Neural cell (in vitro differentiated cells): ENCODE measurements at regions not wholly inside any gene's neighbourhood (a gene's known extent, or its start where the extent isn't known, plus 50 kb on each side); places are given as distances from the start of the nearest gene placed in this dataset.

Experiments used
- H2AFZ ChIP-seq: fragments of 200-600, 300-800 bp; sonication (generic), shearing (Covaris generic); 2 replicates; pipeline ENCODE4 v1.6.0; 2014; ENCODE audit warnings: low read depth, mild to moderate bottlenecking, antibody characterized with exemption, low read length, moderate library complexity
- H3F3A ChIP-seq: fragments of 200-600 bp; shearing (Covaris generic); 2 replicates; pipeline ENCODE4 v1.6.1; 2016; ENCODE audit warnings: mild to moderate bottlenecking, moderate library complexity, mixed read lengths, antibody characterized with exemption, low read length; ENCODE audit not compliant: insufficient read depth, poor library complexity, severe bottlenecking
- H3K27ac ChIP-seq: fragments of 200-600, 300-800 bp; sonication (generic), shearing (Covaris generic); 2 replicates; pipeline ENCODE4 v1.5.1; 2014; ENCODE audit warnings: mild to moderate bottlenecking, low read length, moderate library complexity
- H3K27me3 ChIP-seq: fragments of 300-800, 200-600 bp; sonication (generic), shearing (Covaris generic); 2 replicates; pipeline ENCODE4 v1.6.0; 2014; ENCODE audit warnings: mild to moderate bottlenecking, low read depth, low read length, moderate library complexity; ENCODE audit not compliant: insufficient read depth
- H3K36me3 ChIP-seq: fragments of 300-800, 200-600 bp; sonication (generic), shearing (Covaris generic); 2 replicates; pipeline ENCODE4 v1.5.1; 2014; ENCODE audit warnings: mild to moderate bottlenecking, antibody characterized with exemption, low read length, moderate library complexity; ENCODE audit not compliant: insufficient read depth
- H3K4me2 ChIP-seq: fragments of 300-800, 200-600 bp; sonication (generic), shearing (Covaris generic); 2 replicates; pipeline ENCODE4 v1.6.0; 2014; ENCODE audit warnings: mild to moderate bottlenecking, low read length
- H3K4me3 ChIP-seq: fragments of 300-800, 200-600 bp; sonication (generic), shearing (Covaris generic); 2 replicates; pipeline ENCODE4 v1.5.1; 2014; ENCODE audit warnings: mild to moderate bottlenecking, low read length, moderate library complexity
- H3K79me2 ChIP-seq: fragments of 200-600 bp; shearing (Covaris generic); replicated peaks from 2 replicates; pipeline ENCODE4 v1.6.0; 2014; ENCODE audit warnings: mild to moderate bottlenecking, low read length, moderate library complexity; ENCODE audit not compliant: insufficient read depth
- H3K9ac ChIP-seq: fragments of 300-800, 200-600 bp; sonication (generic), shearing (Covaris generic); 2 replicates; pipeline ENCODE4 v1.6.1; 2016; ENCODE audit warnings: mild to moderate bottlenecking, low read length, mixed read lengths
- H3K9me2 ChIP-seq: fragments of 200-600 bp; shearing (Covaris generic); 2 replicates; pipeline ENCODE4 v1.6.1; 2016; ENCODE audit warnings: mild to moderate bottlenecking, low read length, mixed read lengths; ENCODE audit not compliant: insufficient read depth
- H3K9me3 ChIP-seq: fragments of 200-600, 300-800 bp; sonication (generic), shearing (Covaris generic); 2 replicates; pipeline ENCODE4 v1.6.1; 2016; ENCODE audit warnings: mild to moderate bottlenecking, mixed run types, low read length, moderate library complexity, mixed read lengths
- H4K20me1 ChIP-seq: fragments of 200-600 bp; shearing (Covaris generic); 2 replicates; pipeline ENCODE4 v1.6.1; 2016; ENCODE audit warnings: mild to moderate bottlenecking, mixed run types; ENCODE audit not compliant: insufficient read depth
- EP300 ChIP-seq: fragments of 450-650 bp; conservative IDR thresholded peaks from 2 replicates; pipeline ENCODE4 v1.6.1; 2014; ENCODE audit warnings: antibody characterized with exemption, mild to moderate bottlenecking, moderate library complexity; ENCODE audit not compliant: poor library complexity, severe bottlenecking
- EZH2 ChIP-seq: fragments of 200-600, 300-800 bp; shearing (Covaris generic), sonication (generic); IDR thresholded peaks from 2 replicates; pipeline ENCODE4 v1.6.1; 2014; ENCODE audit warnings: antibody characterized with exemption, low read length, borderline replicate concordance, mild to moderate bottlenecking; ENCODE audit not compliant: insufficient read depth, poor library complexity, severe bottlenecking
- MXI1 ChIP-seq: fragments of 450-650 bp; conservative IDR thresholded peaks from 2 replicates; pipeline ENCODE4 v1.6.1; 2014; ENCODE audit warnings: antibody characterized with exemption, mild to moderate bottlenecking; ENCODE audit not compliant: poor library complexity, severe bottlenecking
- POLR2AphosphoS5 ChIP-seq: IDR thresholded peaks from 2 replicates; pipeline ENCODE4 v1.6.1; 2012
- RAD21 ChIP-seq: fragments of 450-650 bp; conservative IDR thresholded peaks from 2 replicates; pipeline ENCODE4 v1.6.1; 2014; ENCODE audit warnings: antibody characterized with exemption, mild to moderate bottlenecking, moderate library complexity
- SMC3 ChIP-seq: fragments of 450-650 bp; conservative IDR thresholded peaks from 2 replicates; pipeline ENCODE4 v1.6.1; 2014; ENCODE audit warnings: antibody characterized with exemption, mild to moderate bottlenecking, moderate library complexity; ENCODE audit not compliant: poor library complexity
- TAF1 ChIP-seq: IDR thresholded peaks from 2 replicates; pipeline ENCODE4 v1.6.1; 2012; ENCODE audit warnings: low read depth
- TF ChIP-seq, protein P1 (sequence below): IDR thresholded peaks from 2 replicates; pipeline ENCODE4 v1.6.1; 2012; ENCODE audit warnings: borderline replicate concordance
- TF ChIP-seq, protein P2 (sequence below): fragments of 450-650 bp; IDR thresholded peaks from 2 replicates; pipeline ENCODE4 v1.5.1; 2014; ENCODE audit warnings: antibody characterized with exemption, mild to moderate bottlenecking, moderate library complexity; ENCODE audit not compliant: poor library complexity, severe bottlenecking

DNA sequence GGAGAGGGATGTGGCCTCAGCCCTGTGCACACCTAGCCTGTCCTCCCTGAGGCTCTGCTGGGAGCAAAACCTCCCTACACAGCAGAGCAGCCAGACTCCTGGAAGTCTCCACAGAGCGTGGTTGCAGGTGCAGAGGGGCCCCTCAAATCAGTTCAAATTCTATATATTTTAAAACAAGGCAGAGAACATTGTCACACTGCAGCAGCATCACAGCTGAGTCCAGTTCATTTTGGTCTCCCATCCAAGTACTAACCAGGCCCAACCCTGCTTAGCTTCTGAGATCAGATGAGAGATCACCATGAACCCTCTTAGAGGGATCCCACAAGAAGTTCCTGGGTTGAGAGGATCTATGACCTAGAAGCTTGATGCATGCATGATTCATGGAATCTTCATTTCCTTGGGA lies 331.0 kb upstream of the RGMA start:
- H3K9me2 ChIP-seq: no peaks in the 10 kb centered on the region
- no peaks in the 10 kb centered on the region for H3K36me3 ChIP-seq
- no peaks in the 10 kb centered on the region for H3F3A ChIP-seq
- no peaks in the 10 kb centered on the region for H3K27me3 ChIP-seq
- no peak overlapping the region for H3K9ac ChIP-seq
- H3K27ac ChIP-seq: no peak overlapping the region
- H2AFZ ChIP-seq: no peak overlapping the region
- H3K79me2 ChIP-seq: no peaks in the 10 kb centered on the region
- H3K9me3 ChIP-seq: no peaks in the 10 kb centered on the region
- no peaks in the 10 kb centered on the region for H4K20me1 ChIP-seq
- H3K4me3 ChIP-seq: no peak overlapping the region
- no peak for TF ChIP-seq EP300
- no peak overlapping the region for H3K4me2 ChIP-seq

DNA sequence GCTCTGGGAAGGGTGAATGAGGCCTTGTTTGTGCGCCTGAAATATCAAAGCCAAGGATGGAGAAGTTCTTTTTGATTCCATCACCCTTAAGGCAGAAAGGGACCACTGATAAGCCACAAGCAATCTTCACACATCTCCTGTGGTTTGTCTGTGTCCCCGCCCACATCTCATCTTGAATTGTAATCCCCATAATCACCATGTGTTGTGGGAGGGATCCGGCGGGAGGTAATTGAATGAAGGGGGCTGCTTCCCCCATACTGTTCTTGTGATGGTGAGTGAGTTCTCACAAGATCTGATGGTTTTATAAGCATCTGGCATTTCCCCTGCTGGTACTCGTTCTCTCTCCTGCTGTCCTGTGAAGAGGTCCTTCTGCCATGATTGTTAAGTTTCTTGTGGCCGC lies 329.6 kb upstream of the RGMA start:
- Histone ChIP-seq H4K20me1 (no peaks in the 10 kb centered on the region), H3F3A (no peaks in the 10 kb centered on the region), H3K4me3 (no peak overlapping the region), H3K27me3 (no peaks in the 10 kb centered on the region), H2AFZ (no peak overlapping the region), H3K9ac (no peak overlapping the region), H3K9me3 (no peaks in the 10 kb centered on the region), H3K9me2 (no peaks in the 10 kb centered on the region), H3K4me2 (no peak overlapping the region), H3K36me3 (no peaks in the 10 kb centered on the region), H3K79me2 (no peaks in the 10 kb centered on the region), H3K27ac (no peak overlapping the region)
- TF ChIP-seq EP300 (no peak), RAD21 (no peak), POLR2AphosphoS5 (no peak), EZH2 (no peak), TAF1 (no peak)
- TF ChIP-seq, protein P1, sequence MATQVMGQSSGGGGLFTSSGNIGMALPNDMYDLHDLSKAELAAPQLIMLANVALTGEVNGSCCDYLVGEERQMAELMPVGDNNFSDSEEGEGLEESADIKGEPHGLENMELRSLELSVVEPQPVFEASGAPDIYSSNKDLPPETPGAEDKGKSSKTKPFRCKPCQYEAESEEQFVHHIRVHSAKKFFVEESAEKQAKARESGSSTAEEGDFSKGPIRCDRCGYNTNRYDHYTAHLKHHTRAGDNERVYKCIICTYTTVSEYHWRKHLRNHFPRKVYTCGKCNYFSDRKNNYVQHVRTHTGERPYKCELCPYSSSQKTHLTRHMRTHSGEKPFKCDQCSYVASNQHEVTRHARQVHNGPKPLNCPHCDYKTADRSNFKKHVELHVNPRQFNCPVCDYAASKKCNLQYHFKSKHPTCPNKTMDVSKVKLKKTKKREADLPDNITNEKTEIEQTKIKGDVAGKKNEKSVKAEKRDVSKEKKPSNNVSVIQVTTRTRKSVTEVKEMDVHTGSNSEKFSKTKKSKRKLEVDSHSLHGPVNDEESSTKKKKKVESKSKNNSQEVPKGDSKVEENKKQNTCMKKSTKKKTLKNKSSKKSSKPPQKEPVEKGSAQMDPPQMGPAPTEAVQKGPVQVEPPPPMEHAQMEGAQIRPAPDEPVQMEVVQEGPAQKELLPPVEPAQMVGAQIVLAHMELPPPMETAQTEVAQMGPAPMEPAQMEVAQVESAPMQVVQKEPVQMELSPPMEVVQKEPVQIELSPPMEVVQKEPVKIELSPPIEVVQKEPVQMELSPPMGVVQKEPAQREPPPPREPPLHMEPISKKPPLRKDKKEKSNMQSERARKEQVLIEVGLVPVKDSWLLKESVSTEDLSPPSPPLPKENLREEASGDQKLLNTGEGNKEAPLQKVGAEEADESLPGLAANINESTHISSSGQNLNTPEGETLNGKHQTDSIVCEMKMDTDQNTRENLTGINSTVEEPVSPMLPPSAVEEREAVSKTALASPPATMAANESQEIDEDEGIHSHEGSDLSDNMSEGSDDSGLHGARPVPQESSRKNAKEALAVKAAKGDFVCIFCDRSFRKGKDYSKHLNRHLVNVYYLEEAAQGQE: no peak

DNA sequence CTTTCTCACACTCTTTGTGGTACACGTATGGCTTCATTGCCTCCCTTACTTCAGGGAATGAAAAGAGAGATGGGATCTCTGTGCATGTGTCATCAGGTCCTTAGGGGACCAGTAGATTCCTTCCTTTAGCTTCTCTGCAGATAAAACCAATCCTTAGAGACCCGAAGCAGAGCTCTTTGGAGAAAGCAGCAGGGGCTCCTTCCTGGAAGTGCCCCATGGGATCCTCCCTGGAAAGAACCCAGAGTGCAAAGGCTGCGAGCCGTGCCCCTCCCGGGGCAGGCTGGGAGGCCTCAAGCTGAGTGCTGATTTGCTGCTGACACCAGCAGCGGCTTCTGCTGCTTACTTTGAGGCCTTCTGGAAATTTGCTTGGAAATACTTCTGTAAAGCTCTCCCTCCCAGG lies 328.6 kb upstream of the RGMA start:
- no peaks in the 10 kb centered on the region for H3K36me3 ChIP-seq
- TF ChIP-seq EP300 (no peak), POLR2AphosphoS5 (no peak), TAF1 (no peak), MXI1 (no peak), RAD21 (no peak), SMC3 (no peak), EZH2 (no peak)
- TF ChIP-seq, protein P2, sequence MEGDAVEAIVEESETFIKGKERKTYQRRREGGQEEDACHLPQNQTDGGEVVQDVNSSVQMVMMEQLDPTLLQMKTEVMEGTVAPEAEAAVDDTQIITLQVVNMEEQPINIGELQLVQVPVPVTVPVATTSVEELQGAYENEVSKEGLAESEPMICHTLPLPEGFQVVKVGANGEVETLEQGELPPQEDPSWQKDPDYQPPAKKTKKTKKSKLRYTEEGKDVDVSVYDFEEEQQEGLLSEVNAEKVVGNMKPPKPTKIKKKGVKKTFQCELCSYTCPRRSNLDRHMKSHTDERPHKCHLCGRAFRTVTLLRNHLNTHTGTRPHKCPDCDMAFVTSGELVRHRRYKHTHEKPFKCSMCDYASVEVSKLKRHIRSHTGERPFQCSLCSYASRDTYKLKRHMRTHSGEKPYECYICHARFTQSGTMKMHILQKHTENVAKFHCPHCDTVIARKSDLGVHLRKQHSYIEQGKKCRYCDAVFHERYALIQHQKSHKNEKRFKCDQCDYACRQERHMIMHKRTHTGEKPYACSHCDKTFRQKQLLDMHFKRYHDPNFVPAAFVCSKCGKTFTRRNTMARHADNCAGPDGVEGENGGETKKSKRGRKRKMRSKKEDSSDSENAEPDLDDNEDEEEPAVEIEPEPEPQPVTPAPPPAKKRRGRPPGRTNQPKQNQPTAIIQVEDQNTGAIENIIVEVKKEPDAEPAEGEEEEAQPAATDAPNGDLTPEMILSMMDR: no peak
- TF ChIP-seq, protein P1: no peak

More for the DNA sequence above, 328.6 kb upstream of the RGMA start:
- Histone ChIP-seq H3F3A (no peaks in the 10 kb centered on the region), H3K79me2 (no peaks in the 10 kb centered on the region), H3K27me3 (no peaks in the 10 kb centered on the region), H3K4me2 (no peak overlapping the region), H3K4me3 (no peak overlapping the region), H3K27ac (no peak overlapping the region), H4K20me1 (no peaks in the 10 kb centered on the region), H3K9ac (no peak overlapping the region), H2AFZ (no peak overlapping the region), H3K9me2 (no peaks in the 10 kb centered on the region), H3K9me3 (no peaks in the 10 kb centered on the region)
